IMR-90 (cell line): ENCODE measurements at regions not wholly inside any gene's neighbourhood (a gene's known extent, or its start where the extent isn't known, plus 50 kb on each side); places are given as distances from the start of the nearest gene placed in this dataset.

Source experiments
- ATAC-seq: fragments of 200-7000 bp; cut with Tn5 transposase; 2 replicates; pipeline ENCODE4 v1.9.1; 2020; ENCODE audit warnings: low read depth, mild to moderate bottlenecking, moderate library complexity
- BruUV-seq: library from RNA; stranded (reverse); fragments of 400-500 nt; replicated peaks from 2 replicates; lab custom pipeline; 2021; lab: Mats Ljungman, UMichigan
- CTCF ChIA-PET: fragments of 300-600 bp; formaldehyde crosslinking; extraction: SDS; loops from one replicate; lab custom pipeline; 2021; ENCODE audit warnings: antibody characterized with exemption; lab: Yijun Ruan, JAX
- POLR2A ChIA-PET: fragments of 300-600 bp; sonication (Branson Sonifier 250); formaldehyde crosslinking; loops from one replicate; lab custom pipeline; 2022; ENCODE audit warnings: antibody characterized with exemption; ENCODE audit not compliant: unreplicated experiment; lab: Charles Lee
- DNase-seq: peaks from one replicate; pipeline ENCODE4 v3.0.0; 2013
- H2AFZ ChIP-seq: replicated peaks from 2 replicates; pipeline ENCODE3; 2013; ENCODE audit warnings: low read length, mild to moderate bottlenecking; ENCODE audit not compliant: poor library complexity
- H2AK5ac ChIP-seq: 2 replicates; pipeline ENCODE4 v1.6.1; 2013; ENCODE audit warnings: low read depth, low read length, inconsistent platforms
- H2AK9ac ChIP-seq: replicated peaks from 2 replicates; pipeline ENCODE3; 2013; ENCODE audit warnings: mild to moderate bottlenecking, low read depth, low read length, moderate library complexity; ENCODE audit not compliant: poor library complexity
- H2BK120ac ChIP-seq: 2 replicates; pipeline ENCODE4 v1.6.1; 2013; ENCODE audit warnings: low read depth, low read length, inconsistent platforms
- H2BK15ac ChIP-seq: 3 replicates; pipeline ENCODE4 v1.6.1; 2013; ENCODE audit warnings: low read depth, low read length, inconsistent platforms
- H2BK20ac ChIP-seq: 2 replicates; pipeline ENCODE4 v1.6.1; 2013; ENCODE audit warnings: low read depth, mild to moderate bottlenecking, inconsistent platforms, low read length, moderate library complexity
- H2BK5ac ChIP-seq: 2 replicates; pipeline ENCODE4 v1.6.1; 2013; ENCODE audit warnings: mild to moderate bottlenecking, low read depth, low read length, inconsistent platforms; ENCODE audit not compliant: poor library complexity, severe bottlenecking
- H3K14ac ChIP-seq: replicated peaks from 2 replicates; pipeline ENCODE4 v1.6.1; 2013; ENCODE audit warnings: low read depth, low read length, inconsistent platforms
- H3K18ac ChIP-seq: 2 replicates; pipeline ENCODE4 v1.6.1; 2013; ENCODE audit warnings: low read depth, low read length, control low read depth
- H3K23ac ChIP-seq: 2 replicates; pipeline ENCODE4 v1.6.1; 2013; ENCODE audit warnings: low read depth, low read length, inconsistent platforms
- H3K27ac ChIP-seq: 2 replicates; pipeline ENCODE4 v1.5.1; 2013; ENCODE audit warnings: mild to moderate bottlenecking, control low read depth, low read length; ENCODE audit not compliant: insufficient read depth
- H3K27me3 ChIP-seq: 2 replicates; pipeline ENCODE4 v1.6.1; 2013; ENCODE audit warnings: low read length; ENCODE audit not compliant: control insufficient read depth, insufficient read depth
- H3K36me3 ChIP-seq: 2 replicates; pipeline ENCODE4 v1.6.1; 2013; ENCODE audit warnings: low read length, mixed read lengths; ENCODE audit not compliant: control insufficient read depth, insufficient read depth
- H3K4ac ChIP-seq: 2 replicates; pipeline ENCODE4 v1.6.1; 2013; ENCODE audit warnings: low read depth, low read length, inconsistent platforms
- H3K4me1 ChIP-seq: 2 replicates; pipeline ENCODE4 v1.6.1; 2013; ENCODE audit warnings: low read length, mixed read lengths; ENCODE audit not compliant: control insufficient read depth, insufficient read depth
- H3K4me2 ChIP-seq: 2 replicates; pipeline ENCODE4 v1.6.1; 2013; ENCODE audit warnings: low read depth, mild to moderate bottlenecking, control low read depth, low read length, moderate library complexity
- H3K4me3 ChIP-seq: 2 replicates; pipeline ENCODE4 v1.5.1; 2013; ENCODE audit warnings: low read depth, mild to moderate bottlenecking, control low read depth, low read length, moderate library complexity; ENCODE audit not compliant: insufficient read depth
- H3K56ac ChIP-seq: 2 replicates; pipeline ENCODE4 v1.6.1; 2013; ENCODE audit warnings: low read length, inconsistent platforms; ENCODE audit not compliant: insufficient read depth; ENCODE audit errors: extremely low read depth
- H3K79me1 ChIP-seq, 2 experiments: 2 replicates each; pipeline ENCODE4 v1.6.1; 2013; ENCODE audit warnings: low read length in 2 of 2, inconsistent platforms in 1 of 2, low read depth in 1 of 2
- H3K9ac ChIP-seq: 2 replicates; pipeline ENCODE4 v1.6.1; 2013; ENCODE audit warnings: low read depth, low read length, control low read depth
- H3K9me1 ChIP-seq: 2 replicates; pipeline ENCODE4 v1.6.1; 2013; ENCODE audit warnings: low read length, inconsistent platforms; ENCODE audit not compliant: insufficient read depth
- H3K9me3 ChIP-seq: 2 replicates; pipeline ENCODE4 v1.6.1; 2013; ENCODE audit warnings: low read length; ENCODE audit not compliant: control insufficient read depth, insufficient read depth
- H4K20me1 ChIP-seq: 2 replicates; pipeline ENCODE4 v1.6.1; 2013; ENCODE audit warnings: low read length, inconsistent platforms; ENCODE audit not compliant: insufficient read depth
- H4K5ac ChIP-seq: 2 replicates; pipeline ENCODE4 v1.6.1; 2013; ENCODE audit warnings: mild to moderate bottlenecking, low read depth, low read length, control low read depth
- H4K8ac ChIP-seq, 2 experiments: 2 replicates each; pipeline ENCODE4 v1.6.1; 2013; ENCODE audit warnings: low read depth in 2 of 2, low read length in 2 of 2, control low read depth in 1 of 2, inconsistent platforms in 1 of 2
- H4K91ac ChIP-seq: 2 replicates; pipeline ENCODE4 v1.6.1; 2013; ENCODE audit warnings: low read depth, low read length, inconsistent platforms; ENCODE audit not compliant: insufficient read depth
- BHLHE40 ChIP-seq: fragments of 150-350 bp; IDR thresholded peaks from 2 replicates; pipeline ENCODE4 v1.6.1; 2016; ENCODE audit warnings: mild to moderate bottlenecking, low read depth, low read length
- CEBPB ChIP-seq: IDR thresholded peaks from 2 replicates; pipeline ENCODE4 v1.6.1; 2012; ENCODE audit warnings: low read depth, low read length, improper control_type of control experiment
- CHD1 ChIP-seq: IDR thresholded peaks from 2 replicates; pipeline ENCODE4 v1.6.1; 2012; ENCODE audit warnings: low read depth, low read length, improper control_type of control experiment
- ELK1 ChIP-seq: fragments of 150-350 bp; IDR thresholded peaks from 2 replicates; pipeline ENCODE4 v1.6.1; 2016; ENCODE audit warnings: low read depth, mild to moderate bottlenecking, low read length, moderate library complexity, borderline replicate concordance
- MAFK ChIP-seq: IDR thresholded peaks from 2 replicates; pipeline ENCODE4 v1.6.1; 2012; ENCODE audit warnings: low read depth, low read length, improper control_type of control experiment
- MAZ ChIP-seq: IDR thresholded peaks from 2 replicates; pipeline ENCODE4 v1.6.1; 2012; ENCODE audit warnings: low read depth, mild to moderate bottlenecking, low read length, improper control_type of control experiment, moderate library complexity, borderline replicate concordance
- POLR2A ChIP-seq: IDR thresholded peaks from 2 replicates; pipeline ENCODE4 v1.6.1; 2012; ENCODE audit warnings: mild to moderate bottlenecking, low read depth, low read length
- RCOR1 ChIP-seq: IDR thresholded peaks from 2 replicates; pipeline ENCODE4 v1.6.1; 2012; ENCODE audit warnings: mild to moderate bottlenecking, low read length, improper control_type of control experiment; ENCODE audit not compliant: insufficient replicate concordance
- RFX5 ChIP-seq: IDR thresholded peaks from 2 replicates; pipeline ENCODE4 v1.8.0; 2012; ENCODE audit warnings: low read depth, mild to moderate bottlenecking, low read length, moderate library complexity
- WGBS, 2 experiments: methylation state at CpG; one replicate each; pipeline versions ENCODE4 v1.1.5 to v1.1.7; 2013; ENCODE audit warnings: missing lambda C conversion rate in 2 of 2; ENCODE audit not compliant: insufficient read length in 1 of 2; ENCODE audit errors: extremely low coverage in 2 of 2; 5-methylcytosine and 5-hydroxymethylcytosine counted together
- dilution Hi-C: fragments of 300-500 bp; cut with HindIII; formaldehyde crosslinking; loops from one replicate; pipeline ENCODE4 v1.14.3; 2018; ENCODE audit warnings: low sequenced_read_pairs; ENCODE audit not compliant: unreplicated experiment
- in situ Hi-C: fragments of 300-500 bp; cut with MboI; formaldehyde crosslinking; loops from 3 replicates; pipeline ENCODE4 v1.14.3; 2019; ENCODE audit warnings: low sequenced_read_pairs, inconsistent platforms, mixed read lengths
- intact Hi-C: fragments of 100-400 bp; cut with micrococcal nuclease; formaldehyde crosslinking; loops from 2 replicates; pipeline ENCODE4 v1.10.0; 2022
- TF ChIP-seq, protein P1 (sequence below): conservative IDR thresholded peaks from 2 replicates; pipeline ENCODE4 v1.5.1; 2012; ENCODE audit warnings: mild to moderate bottlenecking, low read depth, low read length, improper control_type of control experiment

DNA sequence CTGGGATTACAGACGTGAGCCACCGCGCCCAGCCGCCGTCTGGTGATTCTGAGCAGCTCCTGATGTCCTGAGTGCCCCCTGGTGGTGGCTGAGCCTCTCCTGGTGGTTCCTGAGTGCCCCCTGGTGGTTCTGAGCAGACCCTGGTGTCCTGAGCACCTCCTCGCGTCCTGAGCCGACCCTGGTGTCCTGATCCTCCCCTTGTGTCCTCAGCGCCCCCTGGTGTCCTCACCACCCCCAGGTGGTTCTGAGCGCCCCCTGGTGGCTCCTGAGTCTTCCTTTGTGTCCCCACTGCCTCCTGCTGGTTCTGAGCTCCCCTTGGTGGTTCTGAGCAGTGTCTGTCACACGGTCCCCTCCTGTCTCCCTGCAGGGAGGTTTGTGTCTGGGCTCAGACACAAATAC, 1304.9 kb downstream of the TMEM121 start:
- POLR2A ChIA-PET: no interaction called here
- in situ Hi-C loops: no loop called here
- intact Hi-C loops: no loop called here

More for the DNA sequence above, 1304.9 kb downstream of the TMEM121 start:
- dilution Hi-C loops: no loop called here
- H2BK15ac ChIP-seq: no peak overlapping the region
- no peak overlapping the region for H2AK5ac ChIP-seq
- H3K4ac ChIP-seq: no peak overlapping the region
- H3K14ac ChIP-seq: no peak overlapping the region
- peaks cover 15% of the 10 kb centered on the region; the same call in 1 of the 2 replicates for H3K9me3 ChIP-seq
- H2AFZ ChIP-seq: no peak overlapping the region
- no peak overlapping the region for H4K5ac ChIP-seq
- no peaks in the 10 kb centered on the region for H3K4me1 ChIP-seq
- WGBS, 2 experiments: no CpG with 5 or more reads among the region's 11 CpGs
- DNase-seq: no peak
- H3K36me3 ChIP-seq: no peaks in the 10 kb centered on the region
- H2BK120ac ChIP-seq: no peak overlapping the region
- no peak for ATAC-seq
- TF ChIP-seq CEBPB (no peak), BHLHE40 (no peak), MAFK (no peak), RFX5 (no peak), RCOR1 (no peak), ELK1 (no peak), CHD1 (no peak), MAZ (no peak), POLR2A (no peak)
- TF ChIP-seq, protein P1, sequence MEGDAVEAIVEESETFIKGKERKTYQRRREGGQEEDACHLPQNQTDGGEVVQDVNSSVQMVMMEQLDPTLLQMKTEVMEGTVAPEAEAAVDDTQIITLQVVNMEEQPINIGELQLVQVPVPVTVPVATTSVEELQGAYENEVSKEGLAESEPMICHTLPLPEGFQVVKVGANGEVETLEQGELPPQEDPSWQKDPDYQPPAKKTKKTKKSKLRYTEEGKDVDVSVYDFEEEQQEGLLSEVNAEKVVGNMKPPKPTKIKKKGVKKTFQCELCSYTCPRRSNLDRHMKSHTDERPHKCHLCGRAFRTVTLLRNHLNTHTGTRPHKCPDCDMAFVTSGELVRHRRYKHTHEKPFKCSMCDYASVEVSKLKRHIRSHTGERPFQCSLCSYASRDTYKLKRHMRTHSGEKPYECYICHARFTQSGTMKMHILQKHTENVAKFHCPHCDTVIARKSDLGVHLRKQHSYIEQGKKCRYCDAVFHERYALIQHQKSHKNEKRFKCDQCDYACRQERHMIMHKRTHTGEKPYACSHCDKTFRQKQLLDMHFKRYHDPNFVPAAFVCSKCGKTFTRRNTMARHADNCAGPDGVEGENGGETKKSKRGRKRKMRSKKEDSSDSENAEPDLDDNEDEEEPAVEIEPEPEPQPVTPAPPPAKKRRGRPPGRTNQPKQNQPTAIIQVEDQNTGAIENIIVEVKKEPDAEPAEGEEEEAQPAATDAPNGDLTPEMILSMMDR: no peak
- no TSS peak for BruUV-seq
- no peaks in the 10 kb centered on the region for H4K20me1 ChIP-seq
- no peak overlapping the region for H2BK5ac ChIP-seq
- no peaks in the 10 kb centered on the region for H3K27me3 ChIP-seq
- H3K27ac ChIP-seq: no peak overlapping the region
- H3K9ac ChIP-seq: no peak overlapping the region
- CTCF ChIA-PET: no interaction called here
- no peak overlapping the region for H3K4me2 ChIP-seq
- no peak overlapping the region for H3K23ac ChIP-seq
- H3K9me1 ChIP-seq: no peaks in the 10 kb centered on the region
- H3K79me1 ChIP-seq: no peaks in the 10 kb centered on the region
- no peak overlapping the region for H4K8ac ChIP-seq
- no peak overlapping the region for H3K4me3 ChIP-seq
- H3K56ac ChIP-seq: no peak overlapping the region
- H4K91ac ChIP-seq: no peak overlapping the region
- H2AK9ac ChIP-seq: no peak overlapping the region
- H2BK20ac ChIP-seq: no peak overlapping the region
- no peak overlapping the region for H3K18ac ChIP-seq
